ENCODE measurements at regions not wholly inside any gene's neighbourhood (a gene's known extent, or its start where the extent isn't known, plus 50 kb on each side); places are given as distances from the start of the nearest gene placed in this dataset.

GRCh38 chr12:87376722-87377121 is 652.5 kb downstream of the C12orf50 start:
- DNase-seq (ENCODE audit: insufficient read length, low spot score) = no peak
- FAIRE-seq = no peak
- TF ChIP-seq POLR2AphosphoS5 (IDR thresholded peaks at IDR 0.05; ENCODE audit: low read depth, low read length) = no peak
- no peak for TF ChIP-seq TAF1 (IDR thresholded peaks at IDR 0.05; ENCODE audit: low read depth, low read length)
- no peak for TF ChIP-seq POU2F2 (IDR thresholded peaks at IDR 0.05; ENCODE audit: low read depth, low read length)
- TF ChIP-seq SPI1 (IDR thresholded peaks at IDR 0.05; ENCODE audit: low read depth, low read length) = no peak

DNA sequence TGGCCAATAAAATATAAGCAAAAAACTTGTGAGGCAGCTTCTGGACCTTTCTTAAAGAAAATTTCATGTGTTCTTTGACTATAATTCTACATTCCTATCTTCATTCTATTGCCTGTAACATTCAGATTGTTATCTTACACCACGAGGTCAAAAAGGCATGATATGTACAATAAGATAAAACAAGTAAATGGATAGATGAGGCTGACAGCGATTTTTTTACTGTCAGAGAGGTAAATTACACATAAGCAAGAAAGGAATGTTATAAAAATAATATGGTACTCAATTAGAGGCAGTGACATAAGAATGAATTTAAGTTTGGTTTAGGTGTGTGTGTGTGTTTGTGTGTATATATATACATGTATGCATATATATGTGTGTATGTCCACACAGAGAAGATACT is 660.0 kb downstream of the C12orf50 start:
- TF ChIP-seq SPI1 (IDR thresholded peaks at IDR 0.05; ENCODE audit: low read depth, low read length) (no peak), POLR2AphosphoS5 (IDR thresholded peaks at IDR 0.05; ENCODE audit: low read depth, low read length) (no peak), POU2F2 (IDR thresholded peaks at IDR 0.05; ENCODE audit: low read depth, low read length) (no peak), POLR2A (IDR thresholded peaks at IDR 0.05; ENCODE audit: low read depth, low read length) (no peak), TAF1 (IDR thresholded peaks at IDR 0.05; ENCODE audit: low read depth, low read length) (no peak), PAX5 (IDR thresholded peaks at IDR 0.05; ENCODE audit: insufficient read depth, low read length, severe bottlenecking) (no peak)
- no peak for FAIRE-seq
- no peak for DNase-seq (ENCODE audit: insufficient read length, low spot score)

GRCh38 chr12:87368259-87368658 is 660.9 kb downstream of the C12orf50 start:
- TF ChIP-seq POU2F2 (IDR thresholded peaks at IDR 0.05; ENCODE audit: low read depth, low read length) (no peak), SPI1 (IDR thresholded peaks at IDR 0.05; ENCODE audit: low read depth, low read length) (no peak), PAX5 (IDR thresholded peaks at IDR 0.05; ENCODE audit: insufficient read depth, low read length, severe bottlenecking) (no peak), TAF1 (IDR thresholded peaks at IDR 0.05; ENCODE audit: low read depth, low read length) (no peak), POLR2AphosphoS5 (IDR thresholded peaks at IDR 0.05; ENCODE audit: low read depth, low read length) (no peak), POLR2A (IDR thresholded peaks at IDR 0.05; ENCODE audit: low read depth, low read length) (no peak)
- FAIRE-seq = no peak
- DNase-seq (ENCODE audit: insufficient read length, low spot score) = no peak

DNA sequence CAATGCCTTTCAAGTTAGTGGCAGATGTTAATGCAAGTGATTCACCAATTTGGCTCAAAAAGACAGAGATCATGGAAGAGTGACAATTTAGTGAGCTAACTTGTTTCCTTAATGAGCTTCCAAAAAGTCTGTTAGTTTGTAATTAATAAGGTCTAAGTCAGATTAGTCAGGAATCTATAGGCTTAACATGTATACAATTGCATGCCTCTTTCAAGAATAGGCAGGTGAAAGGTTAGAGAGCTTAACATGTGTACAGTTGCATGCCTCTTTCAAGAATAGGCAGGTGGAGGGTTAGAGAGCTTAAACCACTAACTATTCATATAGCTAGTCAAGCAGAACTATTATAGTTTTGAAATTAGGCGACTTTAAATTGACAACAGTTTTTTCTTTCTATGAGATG is 663.8 kb downstream of the C12orf50 start:
- DNase-seq (ENCODE audit: insufficient read length, low spot score) (no peak), FAIRE-seq (no peak)
- TF ChIP-seq POLR2AphosphoS5 (IDR thresholded peaks at IDR 0.05; ENCODE audit: low read depth, low read length) (no peak), POU2F2 (IDR thresholded peaks at IDR 0.05; ENCODE audit: low read depth, low read length) (no peak), SPI1 (IDR thresholded peaks at IDR 0.05; ENCODE audit: low read depth, low read length) (no peak), POLR2A (IDR thresholded peaks at IDR 0.05; ENCODE audit: low read depth, low read length) (no peak), TAF1 (IDR thresholded peaks at IDR 0.05; ENCODE audit: low read depth, low read length) (no peak), PAX5 (IDR thresholded peaks at IDR 0.05; ENCODE audit: insufficient read depth, low read length, severe bottlenecking) (no peak)

- no peak for FAIRE-seq
- no peak for DNase-seq (ENCODE audit: insufficient read length, low spot score)
- TF ChIP-seq TAF1 (IDR thresholded peaks at IDR 0.05; ENCODE audit: low read depth, low read length) (no peak), POU2F2 (IDR thresholded peaks at IDR 0.05; ENCODE audit: low read depth, low read length) (no peak), SPI1 (IDR thresholded peaks at IDR 0.05; ENCODE audit: low read depth, low read length) (no peak), PAX5 (IDR thresholded peaks at IDR 0.05; ENCODE audit: insufficient read depth, low read length, severe bottlenecking) (no peak), POLR2AphosphoS5 (IDR thresholded peaks at IDR 0.05; ENCODE audit: low read depth, low read length) (no peak), POLR2A (IDR thresholded peaks at IDR 0.05; ENCODE audit: low read depth, low read length) (no peak)
Measured at GRCh38 chr12:87363497-87364084, 665.6 kb downstream of the C12orf50 start.

- FAIRE-seq (no peak), DNase-seq (ENCODE audit: insufficient read length, low spot score) (no peak)
- TF ChIP-seq POLR2A (IDR thresholded peaks at IDR 0.05; ENCODE audit: low read depth, low read length) (no peak), SPI1 (IDR thresholded peaks at IDR 0.05; ENCODE audit: low read depth, low read length) (no peak), POU2F2 (IDR thresholded peaks at IDR 0.05; ENCODE audit: low read depth, low read length) (no peak), TAF1 (IDR thresholded peaks at IDR 0.05; ENCODE audit: low read depth, low read length) (no peak), PAX5 (IDR thresholded peaks at IDR 0.05; ENCODE audit: insufficient read depth, low read length, severe bottlenecking) (no peak), POLR2AphosphoS5 (IDR thresholded peaks at IDR 0.05; ENCODE audit: low read depth, low read length) (no peak)
Measured at GRCh38 chr12:87349681-87350080, 679.5 kb downstream of the C12orf50 start.

- FAIRE-seq (no peak), DNase-seq (ENCODE audit: insufficient read length, low spot score) (no peak)
- TF ChIP-seq POLR2A (IDR thresholded peaks at IDR 0.05; ENCODE audit: low read depth, low read length) (no peak), SPI1 (IDR thresholded peaks at IDR 0.05; ENCODE audit: low read depth, low read length) (no peak), POLR2AphosphoS5 (IDR thresholded peaks at IDR 0.05; ENCODE audit: low read depth, low read length) (no peak), TAF1 (IDR thresholded peaks at IDR 0.05; ENCODE audit: low read depth, low read length) (no peak), POU2F2 (IDR thresholded peaks at IDR 0.05; ENCODE audit: low read depth, low read length) (no peak), PAX5 (IDR thresholded peaks at IDR 0.05; ENCODE audit: insufficient read depth, low read length, severe bottlenecking) (no peak)
Measured at GRCh38 chr12:87348071-87348470, 681.1 kb downstream of the C12orf50 start.

- no peak for DNase-seq (ENCODE audit: insufficient read length, low spot score)
- TF ChIP-seq POLR2A (IDR thresholded peaks at IDR 0.05; ENCODE audit: low read depth, low read length) (no peak), POU2F2 (IDR thresholded peaks at IDR 0.05; ENCODE audit: low read depth, low read length) (no peak), PAX5 (IDR thresholded peaks at IDR 0.05; ENCODE audit: insufficient read depth, low read length, severe bottlenecking) (no peak)
- FAIRE-seq = no peak
Measured at GRCh38 chr12:87344699-87345098, 684.5 kb downstream of the C12orf50 start.

DNA sequence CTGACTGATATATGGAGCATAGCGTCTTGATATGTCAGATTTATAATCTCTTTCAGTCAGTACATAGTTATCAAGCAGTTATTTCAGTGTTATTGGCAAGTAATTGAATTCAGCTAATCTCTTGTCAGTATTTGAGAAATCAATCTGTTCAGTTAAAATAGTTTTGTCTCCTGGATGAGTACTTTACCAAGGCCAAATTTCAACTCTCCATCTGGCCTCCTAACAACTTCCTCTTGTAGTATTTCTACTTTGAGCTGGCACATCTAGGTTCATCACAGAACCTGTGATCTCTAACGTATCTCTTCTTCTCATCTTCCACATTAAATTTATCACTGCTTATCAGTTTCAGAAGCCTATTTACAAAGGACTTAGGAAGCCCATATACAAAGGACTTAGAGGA is 690.5 kb downstream of the C12orf50 start:
- TF ChIP-seq PAX5 (IDR thresholded peaks at IDR 0.05; ENCODE audit: insufficient read depth, low read length, severe bottlenecking) (no peak), POU2F2 (IDR thresholded peaks at IDR 0.05; ENCODE audit: low read depth, low read length) (no peak), SPI1 (IDR thresholded peaks at IDR 0.05; ENCODE audit: low read depth, low read length) (no peak), TAF1 (IDR thresholded peaks at IDR 0.05; ENCODE audit: low read depth, low read length) (no peak), POLR2A (IDR thresholded peaks at IDR 0.05; ENCODE audit: low read depth, low read length) (no peak), POLR2AphosphoS5 (IDR thresholded peaks at IDR 0.05; ENCODE audit: low read depth, low read length) (no peak)
- FAIRE-seq (no peak), DNase-seq (ENCODE audit: insufficient read length, low spot score) (no peak)

DNA sequence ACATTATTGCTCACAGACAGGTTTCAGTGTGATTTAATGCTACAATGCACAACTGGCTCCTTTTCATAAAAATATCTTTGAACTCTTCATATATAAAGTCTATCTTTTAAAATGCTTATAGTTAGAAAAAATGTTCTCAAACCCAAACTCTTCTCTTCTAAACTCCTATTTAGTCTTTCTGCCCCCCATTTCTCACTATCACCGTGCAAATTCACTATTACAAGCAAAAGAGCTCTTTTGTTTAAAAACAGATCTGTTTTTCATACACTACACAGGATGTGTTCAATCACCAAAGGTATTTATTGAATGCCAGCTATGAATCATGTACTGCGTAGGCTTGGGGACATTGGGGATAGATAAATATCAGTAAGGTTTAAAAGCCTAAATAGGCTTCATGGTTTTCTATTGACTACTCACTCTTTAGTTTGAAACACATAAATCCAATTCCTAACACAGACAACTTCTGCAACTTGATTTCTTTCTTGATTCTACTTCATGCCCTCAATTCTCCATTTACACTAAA is 692.3 kb downstream of the C12orf50 start:
- FAIRE-seq (no peak), DNase-seq (ENCODE audit: insufficient read length, low spot score) (no peak)
- no peak for TF ChIP-seq POU2F2 (IDR thresholded peaks at IDR 0.05; ENCODE audit: low read depth, low read length)
- TF ChIP-seq POLR2AphosphoS5 (IDR thresholded peaks at IDR 0.05; ENCODE audit: low read depth, low read length) = no peak

All from GM12891 (cell line).